Neuronal stem cell (in vitro differentiated cells): ENCODE measurements at regions not wholly inside any gene's neighbourhood (a gene's known extent, or its start where the extent isn't known, plus 50 kb on each side); places are given as distances from the start of the nearest gene placed in this dataset.
"Not testable (repeated sequence)": the region's sequence is repeated elsewhere in the genome, so short reads cannot be mapped to it uniquely, and the experiment has no call there.

ENCODE experiments used
- DNase-seq: peaks from one replicate; pipeline ENCODE4 v3.0.0-alpha.2; 2013; ENCODE audit warnings: low spot score
- H2AFZ ChIP-seq: one replicate; pipeline ENCODE4 v1.6.1; 2013; ENCODE audit warnings: mild to moderate bottlenecking, low read length, inconsistent platforms
- H2AK5ac ChIP-seq: 2 replicates; pipeline ENCODE4 v1.6.1; 2013; ENCODE audit warnings: low read depth, mild to moderate bottlenecking, inconsistent platforms, low read length, moderate library complexity, mixed read lengths
- H2BK120ac ChIP-seq: 2 replicates; pipeline ENCODE4 v1.6.1; 2013; ENCODE audit warnings: low read depth, mild to moderate bottlenecking, inconsistent platforms, low read length, moderate library complexity, mixed read lengths
- H2BK12ac ChIP-seq: one replicate; pipeline ENCODE4 v1.6.1; 2013; ENCODE audit warnings: low read length, inconsistent platforms
- H2BK15ac ChIP-seq: 2 replicates; pipeline ENCODE4 v1.6.1; 2013; ENCODE audit warnings: mild to moderate bottlenecking, low read length, inconsistent platforms, mixed read lengths
- H2BK5ac ChIP-seq: one replicate; pipeline ENCODE4 v1.6.1; 2013; ENCODE audit warnings: inconsistent platforms, mild to moderate bottlenecking, low read length, moderate library complexity
- H3K14ac ChIP-seq: one replicate; pipeline ENCODE4 v1.6.1; 2013; ENCODE audit warnings: low read length, inconsistent platforms
- H3K18ac ChIP-seq: 2 replicates; pipeline ENCODE4 v1.6.1; 2013; ENCODE audit warnings: low read length, inconsistent platforms
- H3K23ac ChIP-seq: 2 replicates; pipeline ENCODE4 v1.6.1; 2013; ENCODE audit warnings: low read depth, mild to moderate bottlenecking, mixed read lengths, low read length, inconsistent platforms; ENCODE audit not compliant: poor library complexity
- H3K27ac ChIP-seq: replicated peaks from 3 replicates; pipeline ENCODE4 v1.5.1; 2013; ENCODE audit warnings: low read length, inconsistent platforms
- H3K27me3 ChIP-seq, 3 experiments: 2 replicates each; pipeline ENCODE4 v1.6.1; 2013; ENCODE audit warnings: low read length in 3 of 3, mild to moderate bottlenecking in 2 of 3, inconsistent platforms in 1 of 3, low read depth in 1 of 3, mixed read lengths in 1 of 3, moderate library complexity in 1 of 3; ENCODE audit not compliant: control insufficient read depth in 3 of 3, insufficient read depth in 3 of 3
- H3K36me3 ChIP-seq, 2 donors: replicated peaks in 1 of 2; 2 replicates each; pipeline ENCODE4 v1.6.1; 2013; ENCODE audit warnings: low read length in 2 of 2; ENCODE audit not compliant: control insufficient read depth in 2 of 2, insufficient read depth in 2 of 2
- H3K4ac ChIP-seq: 2 replicates; pipeline ENCODE4 v1.6.1; 2013; ENCODE audit warnings: inconsistent platforms, mild to moderate bottlenecking, low read length, moderate library complexity
- H3K4me1 ChIP-seq, 2 donors: 1 replicate in 1 of 2; 2 replicates in 1 of 2; pipeline ENCODE4 v1.6.1; 2013; ENCODE audit warnings: low read length in 2 of 2, low read depth in 1 of 2; ENCODE audit not compliant: control insufficient read depth in 2 of 2, insufficient read depth in 1 of 2
- H3K4me2 ChIP-seq: one replicate; pipeline ENCODE4 v1.6.1; 2013; ENCODE audit warnings: mild to moderate bottlenecking, low read length, inconsistent platforms; ENCODE audit not compliant: insufficient read depth, poor library complexity, severe bottlenecking
- H3K4me3 ChIP-seq, 2 donors: 2 replicates each; pipeline ENCODE4 v1.5.1; 2013; ENCODE audit warnings: low read length in 2 of 2, mild to moderate bottlenecking in 2 of 2, inconsistent platforms in 1 of 2, moderate library complexity in 1 of 2
- H3K79me1 ChIP-seq: one replicate; pipeline ENCODE4 v1.6.1; 2013; ENCODE audit warnings: low read depth, mild to moderate bottlenecking, inconsistent platforms, low read length, moderate library complexity
- H3K9ac ChIP-seq: one replicate; pipeline ENCODE4 v1.6.1; 2013; ENCODE audit warnings: mild to moderate bottlenecking, low read depth, low read length, inconsistent platforms; ENCODE audit not compliant: poor library complexity
- H3K9me3 ChIP-seq, 2 donors: replicated peaks in 1 of 2; 2 replicates each; pipeline versions ENCODE3 to v1.6.1; 2013; ENCODE audit warnings: low read length in 2 of 2, mild to moderate bottlenecking in 2 of 2, inconsistent platforms in 1 of 2, low read depth in 1 of 2, mixed read lengths in 1 of 2, moderate library complexity in 1 of 2; ENCODE audit not compliant: control insufficient read depth in 2 of 2, insufficient read depth in 1 of 2
- H4K8ac ChIP-seq: one replicate; pipeline ENCODE4 v1.6.1; 2013; ENCODE audit warnings: low read depth, mild to moderate bottlenecking, inconsistent platforms, low read length, moderate library complexity
- H4K91ac ChIP-seq: one replicate; pipeline ENCODE4 v1.6.1; 2013; ENCODE audit warnings: low read length, low read depth, mild to moderate bottlenecking, inconsistent platforms; ENCODE audit not compliant: poor library complexity
- WGBS, 2 donors: extraction: QIAGEN DNeasy Blood & Tissue Kit; methylation state at CpG; one replicate each; pipeline ENCODE4 v1.1.7; 2013; ENCODE audit warnings: missing lambda C conversion rate in 2 of 2, mixed read lengths in 1 of 2; ENCODE audit not compliant: insufficient read length in 2 of 2, insufficient replicate concordance in 1 of 2; ENCODE audit errors: extremely low coverage in 2 of 2; 5-methylcytosine and 5-hydroxymethylcytosine counted together

GRCh38 chr12:91634386-91634713, 451.7 kb upstream of the DCN start:
- not testable (repeated sequence) for H2BK120ac ChIP-seq, H3K4ac ChIP-seq, H3K14ac ChIP-seq, H2BK12ac ChIP-seq, H3K36me3 ChIP-seq, H3K18ac ChIP-seq, H3K23ac ChIP-seq, H3K27me3 ChIP-seq, H3K4me2 ChIP-seq, H2BK5ac ChIP-seq, H3K9ac ChIP-seq, H2BK15ac ChIP-seq, H2AK5ac ChIP-seq, H3K4me3 ChIP-seq, H3K4me1 ChIP-seq, H3K27ac ChIP-seq, H4K91ac ChIP-seq, DNase-seq, H3K79me1 ChIP-seq, H2AFZ ChIP-seq, H4K8ac ChIP-seq
- no CpG with 5 or more reads among the region's 3 CpGs for WGBS, 2 donors
- peaks cover 0 to 10% of the 10 kb centered on the region in 2 donors for H3K9me3 ChIP-seq

- H3K27me3 ChIP-seq = no peaks in the 10 kb centered on the region
Observed at GRCh38 chr12:91633734-91634357, 451.2 kb upstream of the DCN start.

GRCh38 chr12:91633206-91633605, 450.6 kb upstream of the DCN start:
- Histone ChIP-seq H3K27ac (no peak overlapping the region), H3K4me2 (no peak overlapping the region), H2BK12ac (no peak overlapping the region), H2BK15ac (no peak overlapping the region), H2AK5ac (no peak overlapping the region), H3K9ac (no peak overlapping the region), H3K4ac (no peak overlapping the region), H3K79me1 (no peaks in the 10 kb centered on the region), H3K4me3 (no peak overlapping the region), H3K23ac (no peak overlapping the region), H2AFZ (no peak overlapping the region), H2BK5ac (no peak overlapping the region), H3K9me3 (peaks cover 0 to 10% of the 10 kb centered on the region in 2 donors), H2BK120ac (no peak overlapping the region), H4K8ac (no peak overlapping the region), H4K91ac (no peak overlapping the region), H3K14ac (no peak overlapping the region), H3K36me3 (no peaks in the 10 kb centered on the region), H3K18ac (no peak overlapping the region), H3K27me3 (no peaks in the 10 kb centered on the region), H3K4me1 (peaks cover 0 to 5% of the 10 kb centered on the region in 2 donors)
- WGBS, 2 donors = no CpG with 5 or more reads among the region's 3 CpGs
- DNase-seq = no peak

More at GRCh38 chr12:91633734-91634357, 451.2 kb upstream of the DCN start:
- no peak overlapping the region for H3K18ac ChIP-seq
- no peak overlapping the region for H2AFZ ChIP-seq
- H3K4me2 ChIP-seq = no peak overlapping the region
- H3K27ac ChIP-seq = no peak overlapping the region
- H3K4ac ChIP-seq = no peak overlapping the region
- H3K4me1 ChIP-seq = peaks cover 0 to 5% of the 10 kb centered on the region in 2 donors
- H3K14ac ChIP-seq = no peak overlapping the region
- no peak overlapping the region for H2BK120ac ChIP-seq
- no peak overlapping the region for H2BK12ac ChIP-seq
- no peak overlapping the region for H2BK5ac ChIP-seq
- H3K9ac ChIP-seq = no peak overlapping the region
- H4K91ac ChIP-seq = no peak overlapping the region
- no peak for DNase-seq
- peak overlapping the region in 1 of 2 donors; percentile 34 for H3K4me3 ChIP-seq
- WGBS, 2 donors = no CpG with 5 or more reads among the region's 47 CpGs
- H3K79me1 ChIP-seq = no peaks in the 10 kb centered on the region
- no peaks in the 10 kb centered on the region for H3K36me3 ChIP-seq
- peak overlapping the region; percentile 55 for H3K23ac ChIP-seq
- H3K9me3 ChIP-seq = peaks cover 0 to 10% of the 10 kb centered on the region in 2 donors
- H2AK5ac ChIP-seq = no peak overlapping the region
- no peak overlapping the region for H2BK15ac ChIP-seq
- H4K8ac ChIP-seq = no peak overlapping the region

GRCh38 chr12:91632042-91632786, 449.6 kb upstream of the DCN start:
- no peak for DNase-seq
- Histone ChIP-seq H3K27ac (no peak overlapping the region), H2BK120ac (no peak overlapping the region), H3K4me3 (no peak overlapping the region), H4K91ac (no peak overlapping the region), H3K9ac (no peak overlapping the region), H2BK15ac (no peak overlapping the region), H2AK5ac (no peak overlapping the region), H3K27me3 (no peaks in the 10 kb centered on the region), H3K18ac (no peak overlapping the region), H3K9me3 (peaks cover 0 to 10% of the 10 kb centered on the region in 2 donors), H3K4me1 (peaks cover 0 to 5% of the 10 kb centered on the region in 2 donors), H2AFZ (no peak overlapping the region), H3K4me2 (no peak overlapping the region), H2BK12ac (no peak overlapping the region), H3K14ac (no peak overlapping the region), H3K79me1 (no peaks in the 10 kb centered on the region), H3K4ac (no peak overlapping the region), H3K23ac (no peak overlapping the region), H2BK5ac (no peak overlapping the region), H3K36me3 (no peaks in the 10 kb centered on the region), H4K8ac (no peak overlapping the region)
- no CpG with 5 or more reads among the region's 4 CpGs for WGBS, 2 donors
